Mesendoderm (in vitro differentiated cells): ENCODE measurements at regions not wholly inside any gene's neighbourhood (a gene's known extent, or its start where the extent isn't known, plus 50 kb on each side); places are given as distances from the start of the nearest gene placed in this dataset.
A peak's percentile ranks its signal among the peaks of the same experiment; 100 is the strongest.

Source experiments
- DNase-seq: peaks from one replicate; pipeline ENCODE4 v3.0.0; 2013
- H2AK5ac ChIP-seq: 2 replicates; pipeline ENCODE4 v1.6.1; 2013; ENCODE audit warnings: low read length, inconsistent platforms
- H2BK120ac ChIP-seq: 2 replicates; pipeline ENCODE4 v1.6.1; 2013; ENCODE audit warnings: low read depth, mild to moderate bottlenecking, low read length, moderate library complexity, mixed read lengths
- H2BK15ac ChIP-seq: replicated peaks from 2 replicates; pipeline ENCODE4 v1.6.1; 2013; ENCODE audit warnings: low read depth, mild to moderate bottlenecking, moderate library complexity
- H2BK5ac ChIP-seq: 2 replicates; pipeline ENCODE4 v1.6.1; 2013; ENCODE audit warnings: low read length, inconsistent platforms
- H3K18ac ChIP-seq: 2 replicates; pipeline ENCODE4 v1.6.1; 2013; ENCODE audit warnings: mild to moderate bottlenecking, low read length, mixed read lengths
- H3K23ac ChIP-seq: one replicate; pipeline ENCODE4 v1.6.1; 2013; ENCODE audit warnings: low read length
- H3K27ac ChIP-seq: 2 replicates; pipeline ENCODE4 v1.5.1; 2013; ENCODE audit warnings: low read depth, mild to moderate bottlenecking, inconsistent platforms, low read length, moderate library complexity
- H3K27me3 ChIP-seq: 2 replicates; pipeline ENCODE4 v1.6.1; 2013; ENCODE audit warnings: low read length, control low read depth, mild to moderate bottlenecking, inconsistent platforms; ENCODE audit not compliant: insufficient read depth, poor library complexity
- H3K36me3 ChIP-seq: 2 replicates; pipeline ENCODE4 v1.6.1; 2013; ENCODE audit warnings: low read length, inconsistent platforms; ENCODE audit not compliant: control insufficient read depth, insufficient read depth
- H3K4ac ChIP-seq: one replicate; pipeline ENCODE4 v1.6.1; 2013; ENCODE audit warnings: low read depth, mild to moderate bottlenecking, low read length, moderate library complexity
- H3K4me1 ChIP-seq: 2 replicates; pipeline ENCODE4 v1.6.1; 2013; ENCODE audit warnings: low read depth, low read length, inconsistent platforms; ENCODE audit not compliant: control insufficient read depth
- H3K4me2 ChIP-seq: 2 replicates; pipeline ENCODE4 v1.6.1; 2013; ENCODE audit warnings: low read length
- H3K4me3 ChIP-seq: 2 replicates; pipeline ENCODE4 v1.5.1; 2013; ENCODE audit warnings: mild to moderate bottlenecking, low read length
- H3K56ac ChIP-seq: one replicate; pipeline ENCODE4 v1.6.1; 2013; ENCODE audit warnings: low read length
- H3K79me1 ChIP-seq: 2 replicates; pipeline ENCODE4 v1.6.1; 2013; ENCODE audit warnings: low read length, inconsistent platforms
- H3K79me2 ChIP-seq: 2 replicates; pipeline ENCODE4 v1.6.1; 2013; ENCODE audit warnings: mild to moderate bottlenecking, low read length; ENCODE audit not compliant: control insufficient read depth, insufficient read depth
- H3K9ac ChIP-seq: 2 replicates; pipeline ENCODE4 v1.6.1; 2013; ENCODE audit warnings: low read length, inconsistent platforms
- H4K5ac ChIP-seq: one replicate; pipeline ENCODE4 v1.6.1; 2013; ENCODE audit warnings: low read length
- H4K8ac ChIP-seq: one replicate; pipeline ENCODE4 v1.6.1; 2013; ENCODE audit warnings: low read depth, mild to moderate bottlenecking, control low read depth, low read length, moderate library complexity
- WGBS: extraction: QIAGEN DNeasy Blood & Tissue Kit; methylation state at CpG from one replicate; pipeline ENCODE4 v1.1.7; 2013; ENCODE audit warnings: low lambda C conversion rate, missing lambda C conversion rate; ENCODE audit not compliant: insufficient coverage; ENCODE audit errors: extremely low coverage; 5-methylcytosine and 5-hydroxymethylcytosine counted together

DNA sequence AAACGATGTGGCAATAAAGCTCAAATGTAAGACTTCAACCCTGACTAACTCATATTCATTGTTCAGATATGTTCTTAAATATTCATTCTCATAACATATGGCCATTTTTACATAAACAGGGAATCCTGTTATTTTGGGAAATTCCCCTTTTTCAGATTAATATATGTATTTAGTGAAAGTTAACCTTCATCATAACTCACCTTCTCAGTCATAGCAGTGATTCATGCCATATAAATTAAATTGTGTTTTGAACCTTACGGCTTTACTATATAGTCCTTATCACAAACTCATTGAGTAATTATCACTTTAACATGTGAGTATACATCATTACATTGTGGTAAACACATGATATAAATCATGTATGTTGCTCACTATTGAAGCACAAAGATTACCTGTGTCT is 392.5 kb upstream of the TRAM1L1 start:
- Histone ChIP-seq H4K5ac (no peak overlapping the region), H3K4me1 (no peaks in the 10 kb centered on the region), H3K18ac (no peak overlapping the region), H3K23ac (no peak overlapping the region), H2AK5ac (no peak overlapping the region), H3K79me2 (no peaks in the 10 kb centered on the region), H3K56ac (no peak overlapping the region), H2BK15ac (no peak overlapping the region), H4K8ac (no peak overlapping the region), H3K9ac (no peak overlapping the region), H3K4me2 (no peak overlapping the region), H3K79me1 (no peaks in the 10 kb centered on the region), H3K4me3 (no peak overlapping the region), H2BK5ac (no peak overlapping the region), H3K4ac (no peak overlapping the region), H3K36me3 (no peaks in the 10 kb centered on the region), H2BK120ac (no peak overlapping the region), H3K27ac (no peak overlapping the region), H3K27me3 (no peaks in the 10 kb centered on the region)
- WGBS: no CpG with 5 or more reads among the region's 2 CpGs
- DNase-seq: no peak

DNA sequence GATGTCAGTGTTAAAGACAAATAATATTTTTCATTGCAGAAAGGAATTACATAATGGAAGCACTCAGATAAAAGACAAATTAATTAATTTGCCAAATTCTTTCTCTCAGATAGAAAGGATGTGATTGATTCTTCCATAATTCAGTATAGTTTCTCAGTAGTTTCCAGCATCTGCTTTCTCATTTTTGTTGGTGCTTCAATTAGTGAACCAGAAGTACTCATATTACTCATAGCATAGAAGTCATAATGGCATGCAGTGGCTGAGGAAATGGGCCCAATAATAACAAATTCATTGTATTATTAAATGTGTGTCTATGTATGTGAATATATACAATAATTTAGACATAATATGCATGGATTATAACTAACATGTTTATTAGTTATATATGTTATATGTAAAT is 393.3 kb upstream of the TRAM1L1 start:
- H3K4me1 ChIP-seq: no peaks in the 10 kb centered on the region
- H3K27ac ChIP-seq: no peak overlapping the region
- no peak overlapping the region for H4K5ac ChIP-seq
- H2BK5ac ChIP-seq: no peak overlapping the region
- H2BK15ac ChIP-seq: no peak overlapping the region
- H3K4ac ChIP-seq: no peak overlapping the region
- H3K4me3 ChIP-seq: no peak overlapping the region
- no peak overlapping the region for H3K9ac ChIP-seq
- H3K56ac ChIP-seq: no peak overlapping the region
- H2BK120ac ChIP-seq: no peak overlapping the region
- no peak overlapping the region for H4K8ac ChIP-seq
- no peak overlapping the region for H3K23ac ChIP-seq
- DNase-seq: no peak
- H3K79me2 ChIP-seq: no peaks in the 10 kb centered on the region
- no peaks in the 10 kb centered on the region for H3K79me1 ChIP-seq
- no peak overlapping the region for H2AK5ac ChIP-seq
- no peaks in the 10 kb centered on the region for H3K27me3 ChIP-seq
- H3K4me2 ChIP-seq: no peak overlapping the region
- no peak overlapping the region for H3K18ac ChIP-seq
- no peaks in the 10 kb centered on the region for H3K36me3 ChIP-seq

- no peaks in the 10 kb centered on the region for H3K27me3 ChIP-seq
- H2BK5ac ChIP-seq: no peak overlapping the region
- no peak overlapping the region for H2BK120ac ChIP-seq
- H3K4me3 ChIP-seq: no peak overlapping the region
- WGBS: no CpG with 5 or more reads among the region's 6 CpGs
- H3K79me2 ChIP-seq: no peaks in the 10 kb centered on the region
- H3K23ac ChIP-seq: no peak overlapping the region
- H2BK15ac ChIP-seq: no peak overlapping the region
- no peak overlapping the region for H3K27ac ChIP-seq
- H3K4me2 ChIP-seq: no peak overlapping the region
- no peaks in the 10 kb centered on the region for H3K79me1 ChIP-seq
- H3K18ac ChIP-seq: peak overlapping the region; percentile 14
- H2AK5ac ChIP-seq: no peak overlapping the region
- no peaks in the 10 kb centered on the region for H3K36me3 ChIP-seq
- no peak for DNase-seq
- no peak overlapping the region for H4K8ac ChIP-seq
- H3K4me1 ChIP-seq: no peaks in the 10 kb centered on the region
- H3K56ac ChIP-seq: no peak overlapping the region
- no peak overlapping the region for H4K5ac ChIP-seq
- H3K9ac ChIP-seq: no peak overlapping the region
- H3K4ac ChIP-seq: no peak overlapping the region
Observed at GRCh38 chr4:117479673-117480072, 394.3 kb upstream of the TRAM1L1 start.

- Histone ChIP-seq H3K4me1 (no peaks in the 10 kb centered on the region), H3K18ac (no peak overlapping the region), H3K4ac (no peak overlapping the region), H2BK120ac (no peak overlapping the region), H4K8ac (no peak overlapping the region), H3K23ac (no peak overlapping the region), H2BK15ac (no peak overlapping the region), H3K4me3 (no peak overlapping the region), H3K27ac (no peak overlapping the region), H3K27me3 (no peaks in the 10 kb centered on the region), H3K79me1 (no peaks in the 10 kb centered on the region), H3K36me3 (no peaks in the 10 kb centered on the region), H3K79me2 (no peaks in the 10 kb centered on the region), H3K56ac (no peak overlapping the region), H4K5ac (no peak overlapping the region), H2BK5ac (no peak overlapping the region), H3K9ac (no peak overlapping the region), H2AK5ac (no peak overlapping the region), H3K4me2 (no peak overlapping the region)
- WGBS: no CpG with 5 or more reads among the region's 3 CpGs
- no peak for DNase-seq
Observed at GRCh38 chr4:117481742-117482141, 396.4 kb upstream of the TRAM1L1 start.

- Histone ChIP-seq H3K36me3 (no peaks in the 10 kb centered on the region), H4K5ac (no peak overlapping the region), H3K23ac (no peak overlapping the region), H3K27me3 (no peaks in the 10 kb centered on the region), H3K27ac (no peak overlapping the region), H3K18ac (no peak overlapping the region), H2BK5ac (no peak overlapping the region), H3K79me1 (no peaks in the 10 kb centered on the region), H3K56ac (no peak overlapping the region), H3K79me2 (no peaks in the 10 kb centered on the region), H2BK15ac (no peak overlapping the region), H2BK120ac (no peak overlapping the region), H2AK5ac (no peak overlapping the region), H3K4me3 (no peak overlapping the region), H3K4me2 (no peak overlapping the region), H3K4ac (no peak overlapping the region), H3K4me1 (no peaks in the 10 kb centered on the region), H4K8ac (no peak overlapping the region), H3K9ac (no peak overlapping the region)
- WGBS: no CpG with 5 or more reads among the region's 7 CpGs
- no peak for DNase-seq
Observed at GRCh38 chr4:117488692-117489091, 403.3 kb upstream of the TRAM1L1 start.

DNA sequence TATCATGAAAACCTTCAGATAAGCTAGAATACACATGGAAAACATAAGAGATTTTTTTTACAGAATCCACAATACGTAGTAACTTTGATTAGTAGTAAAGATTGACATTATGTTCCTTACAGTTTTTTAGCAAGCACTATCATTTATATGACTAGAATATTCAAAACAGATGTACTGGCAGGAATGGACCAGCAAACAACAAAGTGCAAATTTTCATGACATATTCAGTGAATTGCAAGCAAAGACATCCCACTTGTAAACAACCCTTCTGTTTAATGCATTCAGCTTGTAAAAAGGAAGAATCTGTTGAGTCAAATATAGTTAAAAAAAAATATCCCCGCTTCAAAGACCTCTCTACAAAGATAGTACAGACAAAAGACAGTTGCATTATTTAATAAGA is 403.7 kb upstream of the TRAM1L1 start:
- Histone ChIP-seq H4K8ac (no peak overlapping the region), H3K27me3 (no peaks in the 10 kb centered on the region), H2BK5ac (no peak overlapping the region), H3K79me2 (no peaks in the 10 kb centered on the region), H3K4me1 (no peaks in the 10 kb centered on the region), H3K56ac (no peak overlapping the region), H3K36me3 (no peaks in the 10 kb centered on the region), H4K5ac (no peak overlapping the region), H2BK15ac (no peak overlapping the region), H2BK120ac (no peak overlapping the region), H3K4me3 (no peak overlapping the region), H3K79me1 (no peaks in the 10 kb centered on the region), H3K18ac (no peak overlapping the region), H2AK5ac (no peak overlapping the region), H3K4ac (no peak overlapping the region), H3K9ac (no peak overlapping the region), H3K27ac (no peak overlapping the region), H3K4me2 (no peak overlapping the region), H3K23ac (no peak overlapping the region)
- no CpG with 5 or more reads among the region's 2 CpGs for WGBS
- no peak for DNase-seq
